Activated naive CD8-positive, alpha-beta T cell treated with anti-CD3 and anti-CD28 coated beads, Interleukin-2, amount 50 U/mL, for 24 hours (primary cell): ENCODE measurements at regions not wholly inside any gene's neighbourhood (a gene's known extent, or its start where the extent isn't known, plus 50 kb on each side); places are given as distances from the start of the nearest gene placed in this dataset.

Experiments used
- ATAC-seq: fragments of 150-1000 bp; cut with Tn5 transposase; one replicate; pipeline ENCODE4 v1.10.0; 2021
- DNase-seq: peaks from one replicate; pipeline ENCODE4 v3.0.0; 2021
- H3K27ac Mint-ChIP-seq: one replicate; pipeline ENCODE4 v1.8.0; 2021; ENCODE audit warnings: mild to moderate bottlenecking, mixed read lengths
- H3K27me3 Mint-ChIP-seq: one replicate; pipeline ENCODE4 v1.8.0; 2021; ENCODE audit warnings: mixed read lengths
- H3K36me3 Mint-ChIP-seq: one replicate; pipeline ENCODE4 v1.8.0; 2021; ENCODE audit warnings: low read depth, mixed read lengths
- H3K4me1 Mint-ChIP-seq: one replicate; pipeline ENCODE4 v1.8.0; 2021; ENCODE audit warnings: mixed read lengths
- H3K4me3 Mint-ChIP-seq: one replicate; pipeline ENCODE4 v1.8.0; 2021; ENCODE audit warnings: mild to moderate bottlenecking, moderate library complexity, mixed read lengths
- H3K9me3 Mint-ChIP-seq: one replicate; pipeline ENCODE4 v1.8.0; 2021; ENCODE audit warnings: mixed read lengths

DNA sequence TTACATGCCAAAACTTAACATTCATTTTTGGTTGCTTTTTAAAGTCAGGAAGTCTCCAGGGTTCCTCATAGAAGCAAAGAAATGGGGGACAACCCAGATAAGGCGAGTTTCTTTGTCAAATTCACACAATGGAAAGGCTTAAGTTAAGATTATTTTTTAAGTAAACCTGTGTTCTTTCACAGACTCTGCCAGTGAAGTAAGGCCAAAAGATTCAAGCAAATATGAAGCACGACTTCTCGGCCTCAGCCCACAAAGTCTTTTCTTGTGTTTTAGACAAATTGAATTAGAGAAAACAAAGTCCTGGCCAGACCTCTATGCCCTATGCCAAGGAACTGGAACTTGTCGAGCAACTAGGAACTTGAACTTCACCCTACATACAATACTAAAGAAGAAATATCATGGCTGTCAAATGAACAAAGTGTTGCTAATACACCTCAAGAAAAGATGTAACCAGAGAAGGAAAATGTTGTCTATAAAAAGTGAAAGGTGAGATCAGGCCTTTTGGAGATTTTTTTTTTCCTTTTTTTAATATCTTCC lies 540.0 kb upstream of the JARID2 start:
- H3K4me1 Mint-ChIP-seq: peaks cover 44% of the 10 kb centered on the region
- peak overlapping the region; percentile 83 for H3K27ac Mint-ChIP-seq
- no peak for ATAC-seq
- H3K27me3 Mint-ChIP-seq: no peaks in the 10 kb centered on the region
- no peak for DNase-seq
- H3K9me3 Mint-ChIP-seq: peaks cover 7% of the 10 kb centered on the region
- H3K36me3 Mint-ChIP-seq: peaks cover 4% of the 10 kb centered on the region
- H3K4me3 Mint-ChIP-seq: no peak overlapping the region

DNA sequence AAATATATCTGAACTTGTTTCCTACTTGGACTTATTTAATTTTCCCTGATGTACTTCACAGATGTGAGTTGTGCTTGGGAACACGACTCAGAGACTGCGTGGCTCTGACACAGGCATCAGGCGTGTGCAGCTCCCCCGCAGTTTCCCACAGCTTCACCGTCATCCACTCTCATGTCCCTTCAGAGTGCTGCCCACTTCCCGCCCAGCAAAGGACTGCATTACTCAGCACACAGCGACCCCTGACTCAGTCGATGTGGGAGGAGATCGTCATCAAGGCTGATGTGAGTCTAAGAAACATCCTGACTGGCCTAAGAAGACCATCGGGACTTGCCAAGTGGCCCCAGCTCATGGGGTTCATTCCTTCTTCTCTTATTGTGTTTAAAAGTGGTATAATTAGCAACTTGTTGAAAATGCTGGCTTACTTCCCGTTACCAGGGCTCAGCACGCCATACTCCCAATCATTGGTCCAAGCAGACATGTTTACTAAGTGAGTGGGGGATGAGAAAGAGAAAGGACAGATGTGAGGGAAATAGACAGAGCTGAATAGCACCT lies 539.4 kb upstream of the JARID2 start:
- peak; percentile 81 for DNase-seq
- peaks cover 2% of the 10 kb centered on the region for H3K36me3 Mint-ChIP-seq
- H3K27ac Mint-ChIP-seq: peak overlapping the region; percentile 83
- H3K4me1 Mint-ChIP-seq: peaks cover 50% of the 10 kb centered on the region
- no peaks in the 10 kb centered on the region for H3K27me3 Mint-ChIP-seq
- ATAC-seq: peak; percentile 94
- peaks cover 7% of the 10 kb centered on the region for H3K9me3 Mint-ChIP-seq
- H3K4me3 Mint-ChIP-seq: peak overlapping the region; percentile 7

DNA sequence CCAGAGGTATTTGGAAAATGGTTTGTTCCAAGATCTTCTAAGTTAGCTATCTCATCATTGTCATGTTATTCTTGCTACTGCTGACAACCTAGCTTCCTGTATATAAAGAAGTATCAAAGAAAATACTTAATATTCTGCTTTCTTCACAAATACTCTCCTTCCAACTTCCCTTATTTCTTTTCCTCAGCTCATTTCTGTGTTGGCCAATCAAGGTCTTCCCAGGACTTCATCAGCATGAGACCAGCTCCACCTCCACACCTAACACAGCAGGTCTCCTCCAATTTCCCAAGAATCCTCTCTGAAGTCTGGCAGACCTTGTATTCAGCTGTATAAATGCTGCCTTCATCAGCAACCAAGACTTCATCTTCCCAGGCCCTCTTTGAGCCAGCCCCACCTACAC lies 538.6 kb upstream of the JARID2 start:
- Mint-ChIP-seq H3K27me3 (no peaks in the 10 kb centered on the region), H3K9me3 (peaks cover 4% of the 10 kb centered on the region), H3K4me3 (no peak overlapping the region), H3K36me3 (peaks cover 2% of the 10 kb centered on the region), H3K27ac (peak overlapping the region; percentile 83), H3K4me1 (peaks cover 54% of the 10 kb centered on the region)
- no peak for ATAC-seq
- no peak for DNase-seq

DNA sequence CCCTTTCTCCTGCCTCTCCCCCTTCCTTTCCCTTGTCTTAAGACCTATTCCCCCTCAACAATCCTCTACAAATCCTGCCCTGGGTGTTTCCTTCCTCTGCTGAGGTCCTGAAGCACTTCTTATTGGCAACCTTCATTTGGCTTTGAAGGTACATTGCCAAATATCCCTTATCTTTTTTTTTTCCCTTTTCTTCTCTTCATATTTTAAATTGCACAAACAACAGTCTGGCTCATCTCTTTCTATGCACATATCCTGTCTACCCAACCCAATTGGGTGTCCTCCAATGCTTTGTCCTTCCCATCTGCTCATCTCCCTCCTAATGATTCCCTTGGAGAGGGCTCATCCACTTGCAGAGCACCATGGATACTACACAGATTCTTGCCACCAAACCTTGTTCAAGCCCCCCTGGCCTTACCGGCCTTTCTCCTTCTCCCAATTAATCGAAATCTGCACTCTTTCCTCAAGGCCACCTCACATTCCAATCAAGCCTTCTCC lies 537.9 kb upstream of the JARID2 start:
- Mint-ChIP-seq H3K27ac (peak overlapping the region; percentile 83), H3K27me3 (no peaks in the 10 kb centered on the region), H3K4me1 (peaks cover 57% of the 10 kb centered on the region), H3K9me3 (peaks cover 4% of the 10 kb centered on the region), H3K36me3 (peaks cover 2% of the 10 kb centered on the region), H3K4me3 (no peak overlapping the region)
- ATAC-seq: no peak
- no peak for DNase-seq

DNA sequence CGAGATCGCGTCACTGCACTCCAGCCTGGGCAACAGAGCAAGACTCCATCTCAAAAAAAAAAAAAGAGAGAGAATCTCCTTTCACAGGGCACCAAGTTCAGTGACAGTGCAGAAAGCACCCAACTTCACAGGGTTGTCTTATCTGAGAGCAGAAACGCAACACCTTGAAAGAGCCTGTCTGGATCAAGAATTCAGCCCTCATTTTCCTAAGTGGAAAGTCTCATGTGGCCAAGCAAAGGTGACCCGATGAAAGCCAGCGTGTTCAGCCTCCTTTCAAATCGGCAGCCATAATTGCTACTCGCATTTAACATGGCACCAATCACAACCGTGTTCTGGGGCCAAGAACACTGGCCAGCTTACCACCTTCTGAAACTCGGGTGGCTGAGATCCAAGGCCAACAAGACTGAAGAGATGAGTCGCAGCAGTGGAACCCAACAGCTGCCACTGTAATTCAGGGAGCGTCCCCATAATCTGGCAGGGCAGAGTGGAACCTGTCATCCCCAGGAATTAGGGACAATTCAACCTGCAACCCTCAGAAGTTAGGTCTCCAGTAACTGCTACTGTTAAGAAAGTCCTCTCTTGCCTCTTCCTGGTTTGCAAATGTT lies 536.7 kb upstream of the JARID2 start:
- Mint-ChIP-seq H3K4me1 (peaks cover 58% of the 10 kb centered on the region), H3K4me3 (no peak overlapping the region), H3K27me3 (no peaks in the 10 kb centered on the region), H3K9me3 (peaks cover 4% of the 10 kb centered on the region), H3K27ac (no peak overlapping the region), H3K36me3 (peaks cover 4% of the 10 kb centered on the region)
- DNase-seq (no peak), ATAC-seq (no peak)

DNA sequence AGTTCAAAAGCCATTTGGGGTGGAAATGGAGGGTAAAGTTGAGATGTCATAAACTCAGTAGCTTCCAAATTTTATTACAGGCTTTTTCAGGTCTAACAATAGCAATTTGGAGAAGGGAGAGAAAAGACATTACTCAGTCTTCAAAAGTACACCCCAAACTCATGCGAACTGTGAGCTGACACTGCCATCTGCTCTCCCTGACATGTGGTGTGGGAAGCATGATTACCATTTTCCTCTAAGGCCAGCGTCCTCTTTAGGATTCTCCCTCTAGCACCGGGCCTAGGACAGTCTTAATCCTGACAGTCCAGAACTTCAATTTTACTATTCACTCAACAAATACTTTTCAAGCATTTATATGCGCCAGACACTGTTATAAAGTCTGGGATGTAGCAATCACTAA lies 536.0 kb upstream of the JARID2 start:
- H3K9me3 Mint-ChIP-seq: peaks cover 4% of the 10 kb centered on the region

DNA sequence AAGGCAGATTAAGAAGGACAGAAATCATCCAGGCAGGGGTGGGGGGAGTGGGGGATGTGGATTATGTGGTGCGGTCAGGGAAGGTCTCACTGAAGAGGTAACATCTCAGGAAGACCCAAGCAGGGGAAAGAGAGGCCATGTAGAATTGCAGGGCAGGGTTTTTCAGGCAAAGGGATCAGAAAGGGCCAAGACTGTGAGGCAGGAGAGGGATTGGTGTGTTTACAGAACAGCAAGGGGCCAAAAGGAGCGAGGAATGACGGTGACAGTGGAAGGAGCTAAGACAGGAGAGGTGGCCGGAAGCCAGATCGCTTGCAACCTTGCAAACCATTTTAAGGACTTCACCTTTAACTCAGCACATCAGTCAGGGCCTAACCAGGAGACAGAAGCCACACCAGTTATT lies 535.4 kb upstream of the JARID2 start:
- no peaks in the 10 kb centered on the region for H3K27me3 Mint-ChIP-seq

More for the DNA sequence above, 536.0 kb upstream of the JARID2 start:
- Mint-ChIP-seq H3K27me3 (no peaks in the 10 kb centered on the region), H3K4me1 (peaks cover 56% of the 10 kb centered on the region), H3K27ac (peak overlapping the region; percentile 26), H3K4me3 (no peak overlapping the region), H3K36me3 (peaks cover 4% of the 10 kb centered on the region)
- DNase-seq (no peak), ATAC-seq (no peak)

DNA sequence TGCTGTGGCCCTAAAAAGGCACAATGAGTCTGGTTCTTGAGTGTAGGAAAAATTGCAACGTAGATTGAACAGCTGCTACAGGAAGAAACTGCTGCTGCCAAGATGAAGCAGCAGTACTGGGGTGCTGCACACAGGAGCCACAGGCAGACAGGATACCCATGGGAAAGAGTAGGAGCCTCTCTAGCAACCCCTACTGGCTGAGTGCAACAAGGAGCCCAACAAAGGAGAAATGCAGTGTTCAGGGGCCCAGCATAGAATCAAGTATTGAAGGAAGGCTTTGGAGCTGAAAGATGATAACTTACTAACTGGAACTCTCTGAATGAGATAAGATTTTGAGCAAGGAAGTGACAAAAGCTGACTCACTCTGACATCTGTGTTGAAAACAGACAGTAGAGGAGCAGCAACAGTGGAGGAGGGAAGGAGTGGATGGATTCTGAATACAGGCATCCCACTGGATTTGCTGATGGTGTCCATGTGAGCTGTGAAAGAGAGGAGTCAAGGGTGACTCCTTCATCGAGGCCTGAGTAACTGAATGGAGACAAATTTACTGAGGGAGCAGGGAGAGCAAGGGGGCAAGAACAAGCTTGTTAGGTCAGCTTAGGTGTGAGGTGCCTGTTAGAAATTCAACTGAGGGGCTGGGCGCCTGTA lies 534.7 kb upstream of the JARID2 start:
- DNase-seq (peak; percentile 58), ATAC-seq (peak; percentile 81)
- Mint-ChIP-seq H3K4me1 (peaks cover 45% of the 10 kb centered on the region), H3K36me3 (peaks cover 4% of the 10 kb centered on the region), H3K9me3 (peaks cover 4% of the 10 kb centered on the region), H3K4me3 (peak overlapping the region; percentile 0), H3K27ac (peak overlapping the region; percentile 82), H3K27me3 (no peaks in the 10 kb centered on the region)

More for the DNA sequence above, 535.4 kb upstream of the JARID2 start:
- H3K36me3 Mint-ChIP-seq: peaks cover 4% of the 10 kb centered on the region
- peaks cover 4% of the 10 kb centered on the region for H3K9me3 Mint-ChIP-seq
- peaks cover 52% of the 10 kb centered on the region for H3K4me1 Mint-ChIP-seq
- DNase-seq: no peak
- no peak for ATAC-seq
- peak overlapping the region; percentile 40 for H3K27ac Mint-ChIP-seq
- no peak overlapping the region for H3K4me3 Mint-ChIP-seq

DNA sequence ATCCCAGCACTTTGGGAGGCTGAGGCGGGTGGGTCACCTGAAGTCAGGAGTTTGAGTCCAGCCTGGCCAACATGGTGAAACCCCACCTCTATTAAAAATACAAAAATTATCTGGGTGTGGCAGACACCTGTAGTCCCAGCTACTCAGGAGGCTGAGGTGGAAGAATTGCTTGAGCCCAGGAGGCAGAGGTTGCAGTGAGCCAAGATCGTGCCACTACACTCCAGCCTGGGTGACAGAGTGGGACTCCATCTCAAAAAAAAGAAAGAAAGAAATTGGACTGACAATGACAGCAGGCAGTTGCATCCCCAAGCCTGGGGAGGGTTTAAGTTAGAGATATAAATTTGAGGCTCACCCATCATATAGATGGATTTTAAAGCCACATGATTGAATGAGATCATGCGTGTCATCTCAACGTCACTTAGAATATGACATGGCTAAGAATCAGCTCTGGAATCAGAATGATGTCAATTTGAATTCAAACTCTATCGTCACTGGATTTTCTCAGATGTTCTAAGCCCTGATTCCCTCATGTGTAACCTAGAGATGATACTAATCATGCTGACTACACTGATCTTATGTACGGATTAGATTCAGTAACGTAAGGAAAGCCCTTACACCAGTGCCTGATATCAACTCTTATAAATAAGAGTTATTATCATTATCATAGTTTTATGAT lies 534.0 kb upstream of the JARID2 start:
- Mint-ChIP-seq H3K36me3 (peaks cover 4% of the 10 kb centered on the region), H3K4me3 (no peak overlapping the region), H3K27ac (peak overlapping the region; percentile 82), H3K4me1 (peaks cover 43% of the 10 kb centered on the region), H3K27me3 (no peaks in the 10 kb centered on the region), H3K9me3 (peaks cover 4% of the 10 kb centered on the region)
- ATAC-seq (no peak), DNase-seq (no peak)

DNA sequence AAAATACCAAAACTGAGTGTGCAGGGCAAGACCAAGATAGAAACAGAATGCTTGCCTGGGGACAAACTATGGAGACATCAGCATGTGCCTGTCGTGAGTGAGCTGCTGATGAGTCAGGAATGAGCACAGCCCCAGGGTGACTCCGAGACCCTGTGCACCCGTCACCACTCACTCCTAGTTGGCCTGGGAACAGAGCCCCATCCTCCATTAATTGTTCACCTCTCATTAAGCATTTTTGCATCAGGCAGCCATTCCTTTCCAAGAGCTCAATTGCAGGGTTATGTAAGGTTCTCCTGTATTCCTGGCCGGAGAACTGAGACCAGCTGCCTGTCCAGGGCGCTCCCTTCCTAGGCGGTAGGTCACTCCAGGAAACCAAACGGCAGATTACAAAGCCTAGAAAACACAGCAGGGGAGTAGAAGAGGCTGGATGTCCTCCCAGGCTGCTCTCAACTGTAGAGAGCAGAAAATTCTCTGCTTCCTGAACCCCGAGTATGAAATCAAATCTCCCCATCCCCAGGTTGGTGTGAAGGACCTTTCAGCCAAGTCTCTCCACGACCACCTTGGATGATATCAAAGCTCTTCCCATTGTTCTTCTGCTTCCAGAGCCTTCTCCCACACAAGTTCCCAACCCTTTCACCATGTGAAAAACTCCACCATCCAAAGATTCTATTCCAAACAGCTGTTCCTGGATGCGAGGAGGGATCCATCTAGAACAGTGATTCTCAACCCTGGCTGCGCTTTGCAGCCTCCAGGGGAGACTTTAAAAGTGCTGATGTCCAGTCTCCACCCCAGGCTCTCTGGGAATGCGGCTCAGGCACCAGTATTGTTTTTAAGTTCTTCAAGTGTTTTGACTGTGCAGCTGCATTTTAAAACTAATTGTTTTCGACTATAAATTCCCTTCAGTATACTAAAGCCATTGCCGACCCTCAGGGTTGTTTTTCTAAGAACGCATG lies 532.6 kb upstream of the JARID2 start:
- Mint-ChIP-seq H3K27ac (no peak overlapping the region), H3K4me3 (no peak overlapping the region), H3K27me3 (no peaks in the 10 kb centered on the region), H3K4me1 (peaks cover 38% of the 10 kb centered on the region), H3K9me3 (no peaks in the 10 kb centered on the region), H3K36me3 (peaks cover 4% of the 10 kb centered on the region)
- ATAC-seq (no peak), DNase-seq (no peak)

DNA sequence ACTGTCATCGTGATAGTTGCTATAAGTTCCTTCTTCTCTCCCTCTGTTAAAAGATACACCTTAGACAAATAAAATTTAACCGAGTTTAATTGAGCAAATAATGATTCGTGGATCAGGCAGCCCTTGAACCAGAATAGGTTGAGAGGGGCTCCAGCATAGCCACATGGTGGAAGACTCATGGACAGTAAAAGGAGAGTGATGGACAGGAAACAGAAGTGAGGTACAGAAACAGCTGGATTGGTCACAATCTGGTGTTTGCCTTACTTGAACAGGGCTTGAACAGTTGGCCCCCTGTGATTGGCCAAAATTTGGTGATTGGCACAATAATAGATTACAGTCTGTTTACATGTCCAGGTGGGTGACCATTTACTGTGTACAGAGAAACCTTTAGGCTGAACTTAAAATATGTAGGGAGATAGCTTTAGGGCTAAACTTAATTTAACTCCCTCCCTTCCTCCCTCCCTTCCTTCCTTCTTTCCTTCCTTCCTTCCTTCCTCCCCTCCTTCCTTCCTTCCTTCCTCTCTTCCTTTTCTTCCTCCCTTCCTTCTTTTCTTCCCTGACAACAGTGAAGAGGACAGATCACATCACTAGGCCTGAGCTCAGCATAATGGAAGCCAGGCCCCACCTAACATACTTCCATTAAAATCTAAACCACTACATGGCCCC lies 531.8 kb upstream of the JARID2 start:
- Mint-ChIP-seq H3K4me1 (peaks cover 40% of the 10 kb centered on the region), H3K9me3 (no peaks in the 10 kb centered on the region), H3K4me3 (no peak overlapping the region), H3K27ac (no peak overlapping the region), H3K27me3 (no peaks in the 10 kb centered on the region), H3K36me3 (peaks cover 4% of the 10 kb centered on the region)
- DNase-seq (no peak), ATAC-seq (no peak)

DNA sequence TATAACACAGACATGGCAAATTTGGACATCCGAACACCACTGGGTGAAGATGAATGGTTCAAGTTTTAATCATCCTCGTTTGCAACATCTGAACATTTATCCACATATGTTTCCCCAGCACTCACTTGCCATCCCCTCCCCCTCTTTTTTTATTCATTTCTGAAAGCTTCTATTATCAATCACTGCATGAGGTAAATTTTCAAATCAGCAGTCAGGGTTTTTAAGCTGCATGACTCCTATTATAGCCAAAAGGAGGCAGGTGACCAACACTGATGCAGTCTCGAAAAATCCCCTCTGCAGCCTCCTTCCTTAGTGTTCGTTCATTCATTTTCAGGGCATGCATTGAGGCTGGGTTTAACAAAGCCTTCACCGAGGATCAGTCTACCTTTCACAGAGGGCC lies 530.8 kb upstream of the JARID2 start:
- H3K4me1 Mint-ChIP-seq: peaks cover 45% of the 10 kb centered on the region
- no peaks in the 10 kb centered on the region for H3K27me3 Mint-ChIP-seq
- peaks cover 4% of the 10 kb centered on the region for H3K36me3 Mint-ChIP-seq
- H3K9me3 Mint-ChIP-seq: no peaks in the 10 kb centered on the region
- no peak overlapping the region for H3K4me3 Mint-ChIP-seq
- no peak overlapping the region for H3K27ac Mint-ChIP-seq
- no peak for DNase-seq
- no peak for ATAC-seq

DNA sequence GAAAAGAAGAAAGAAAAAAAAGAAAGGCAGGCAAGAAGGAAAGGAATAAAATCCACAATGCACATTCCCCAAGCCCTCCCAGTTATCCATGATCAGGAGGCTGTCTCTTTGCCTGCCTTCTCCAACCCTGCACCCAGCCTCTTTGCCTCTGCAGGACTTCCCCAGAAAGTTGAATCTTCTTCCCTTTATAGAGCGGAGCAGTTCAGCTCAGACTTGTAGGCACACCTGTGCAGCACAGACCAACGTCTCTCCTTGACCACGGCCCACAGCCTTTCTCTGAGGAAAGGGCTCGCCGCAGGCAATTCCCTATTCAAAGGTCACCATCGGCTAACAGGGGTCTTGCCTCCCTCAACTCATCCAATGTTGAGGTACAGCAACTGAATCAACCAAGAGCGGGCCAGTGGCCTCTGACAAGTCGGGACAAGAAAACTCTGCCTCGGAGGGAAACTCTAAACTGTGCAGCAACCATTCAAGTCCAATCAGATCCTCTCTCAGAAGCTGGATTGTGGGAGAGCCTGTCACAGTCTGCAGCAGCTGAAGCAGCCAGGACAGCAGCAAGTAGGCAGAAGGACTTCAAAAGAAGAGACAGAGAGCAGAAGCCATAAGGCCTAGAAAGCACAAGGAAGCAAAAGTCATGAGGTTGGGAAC lies 529.2 kb upstream of the JARID2 start:
- Mint-ChIP-seq H3K27me3 (no peaks in the 10 kb centered on the region), H3K4me3 (no peak overlapping the region), H3K9me3 (no peaks in the 10 kb centered on the region), H3K4me1 (peaks cover 45% of the 10 kb centered on the region), H3K36me3 (peaks cover 2% of the 10 kb centered on the region), H3K27ac (no peak overlapping the region)
- DNase-seq (no peak), ATAC-seq (no peak)
